Heart left ventricle (tissue), 16 donors: ENCODE measurements at regions not wholly inside any gene's neighbourhood (a gene's known extent, or its start where the extent isn't known, plus 50 kb on each side); places are given as distances from the start of the nearest gene placed in this dataset.

Experiments
- ATAC-seq, 4 donors: fragments of 200-7000 bp; cut with Tn5 transposase; one replicate each; pipeline ENCODE4 v1.9.1; 2020 to 2022; ENCODE audit warnings: moderate library complexity in 4 of 4, mild to moderate bottlenecking in 3 of 4, moderate number of reproducible peaks in 1 of 4
- DNase-seq, 5 donors: peaks; one replicate each; pipeline ENCODE4 v3.0.0-alpha.2; 2020
- H3K27ac ChIP-seq, 12 donors: fragments of 200-600 bp; sonication (generic) in 4 of 12; one replicate each; pipeline versions ENCODE4 v1.5.0 to v1.8.0; 2016 to 2022; ENCODE audit warnings: mild to moderate bottlenecking in 2 of 12
- H3K27me3 ChIP-seq, 9 donors: fragments of 200-600 bp; sonication (generic) in 2 of 9; one replicate each; pipeline versions ENCODE4 v1.5.1 to v1.8.0; 2016 to 2022; ENCODE audit warnings: mild to moderate bottlenecking in 3 of 9
- H3K36me3 ChIP-seq, 9 donors: fragments of 200-600 bp; sonication (generic) in 2 of 9; one replicate each; pipeline versions ENCODE4 v1.5.0 to v1.8.0; 2018 to 2022; ENCODE audit warnings: mild to moderate bottlenecking in 2 of 9
- H3K4me1 ChIP-seq, 12 donors: fragments of 200-600 bp; sonication (generic) in 4 of 12; one replicate each; pipeline versions ENCODE4 v1.5.0 to v1.8.0; 2016 to 2022; ENCODE audit warnings: mild to moderate bottlenecking in 3 of 12
- H3K4me3 ChIP-seq, 12 donors: fragments of 200-600 bp; sonication (generic) in 4 of 12; one replicate each; pipeline versions ENCODE4 v1.5.0 to v1.8.0; 2017 to 2022; ENCODE audit warnings: mild to moderate bottlenecking in 9 of 12, moderate library complexity in 4 of 12
- H3K9me3 ChIP-seq, 12 donors: fragments of 200-600 bp; sonication (generic) in 4 of 12; one replicate each; pipeline versions ENCODE4 v1.5.0 to v1.8.0; 2016 to 2022; ENCODE audit warnings: mild to moderate bottlenecking in 1 of 12
- POLR2A ChIP-seq, 2 donors: fragments of 450-650 bp; IDR thresholded peaks; one replicate each; pipeline ENCODE4 v1.6.1; 2017; ENCODE audit warnings: antibody characterized with exemption in 2 of 2, mild to moderate bottlenecking in 2 of 2, moderate library complexity in 2 of 2
- WGBS, 4 donors: extraction: QIAGEN DNeasy Blood & Tissue Kit in 2 of 4; methylation state at CpG; one replicate each; pipeline versions ENCODE4 v1.1.5 to v1.1.7; 2013 to 2018; 5-methylcytosine and 5-hydroxymethylcytosine counted together
- intact Hi-C, 10 donors: fragments of 100-400 bp; cut with DNase I; formaldehyde crosslinking; loops; one replicate each; pipeline versions ENCODE4 v1.11.1 to v1.14.2; 2022
- TF ChIP-seq, protein P1 (sequence below), 12 donors: fragments of 200-600 bp; sonication (generic) in 4 of 12; IDR thresholded peaks; one replicate each; pipeline versions ENCODE4 v1.5.0 to v1.8.0; 2018 to 2022; ENCODE audit warnings: antibody characterized with exemption in 12 of 12, mild to moderate bottlenecking in 5 of 12
- donor health status: ischemic (EF 13 %, LVEDD 7.1; RV severe dilation, severe dysfunction).
- donor health status: healthy with polysubstance abuse.
- donor health status: DM: no; HTN: yes; CAD: no.
- donor health status: DM: no; HTN: no; CAD: no.
- donor health status: ischemic (EF 25% LVEDD 6.9; RV normal size, moderate dysfunction).
- donor health status: ischemic (EF 25% LVEDD 5.7; RV mildly dilated, moderate dysfunction).
- donor health status: healthy.
- donor health status: DM: yes; HTN: yes; CAD: no.
- donor health status: ischemic (EF 35%, LVEDD 5.7; RV mildly dilated, moderate dysfunction).
- donor health status: nonischemic (EF 11% LVEDD 7.7; RV severe dilation, severe dysfunction).
- donor health status: DM: yes; HTN: yes; CAD: no.
- donor health status: PGD.
- donor health status: ischemic (EF 29% LVEDD 5.4; RV normal size, mild dysfunction).
- donor health status: nonischemic (EF 23%, LVEDD 6.1; RV moderate dilation, normal function).

DNA sequence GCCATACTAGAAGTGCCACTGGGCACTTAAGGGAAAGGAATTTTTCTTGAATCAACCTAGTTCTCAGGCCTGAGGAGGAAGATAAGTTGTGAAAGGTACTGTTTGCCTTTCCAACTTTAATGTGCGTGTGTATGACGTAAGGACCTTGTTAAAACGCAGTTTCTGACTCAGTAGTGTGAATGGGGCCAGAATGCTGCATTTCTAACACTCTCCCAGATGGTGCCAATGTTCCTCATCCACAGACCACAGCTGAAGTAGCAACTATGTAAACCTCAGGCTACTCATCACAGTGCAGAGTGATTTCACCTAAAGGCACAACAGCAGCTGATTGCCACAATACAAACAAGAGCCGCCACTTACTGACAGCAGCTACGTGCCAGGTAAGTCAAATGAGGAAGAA lies 103.6 kb downstream of the OTOL1 start:
- Histone ChIP-seq H3K4me3 (no peak overlapping the region), H3K36me3 (no peaks in the 10 kb centered on the region), H3K27me3 (no peaks in the 10 kb centered on the region), H3K4me1 (no peaks in the 10 kb centered on the region), H3K27ac (no peak overlapping the region), H3K9me3 (no peaks in the 10 kb centered on the region)
- 77 to 87% (median 82%) methylated on average over 5 of the region's 5 CpGs for whole genome bisulfite sequencing, 4 donors
- DNase-seq, result no peak
- no peak for ATAC-seq
- TF ChIP-seq, protein P1, sequence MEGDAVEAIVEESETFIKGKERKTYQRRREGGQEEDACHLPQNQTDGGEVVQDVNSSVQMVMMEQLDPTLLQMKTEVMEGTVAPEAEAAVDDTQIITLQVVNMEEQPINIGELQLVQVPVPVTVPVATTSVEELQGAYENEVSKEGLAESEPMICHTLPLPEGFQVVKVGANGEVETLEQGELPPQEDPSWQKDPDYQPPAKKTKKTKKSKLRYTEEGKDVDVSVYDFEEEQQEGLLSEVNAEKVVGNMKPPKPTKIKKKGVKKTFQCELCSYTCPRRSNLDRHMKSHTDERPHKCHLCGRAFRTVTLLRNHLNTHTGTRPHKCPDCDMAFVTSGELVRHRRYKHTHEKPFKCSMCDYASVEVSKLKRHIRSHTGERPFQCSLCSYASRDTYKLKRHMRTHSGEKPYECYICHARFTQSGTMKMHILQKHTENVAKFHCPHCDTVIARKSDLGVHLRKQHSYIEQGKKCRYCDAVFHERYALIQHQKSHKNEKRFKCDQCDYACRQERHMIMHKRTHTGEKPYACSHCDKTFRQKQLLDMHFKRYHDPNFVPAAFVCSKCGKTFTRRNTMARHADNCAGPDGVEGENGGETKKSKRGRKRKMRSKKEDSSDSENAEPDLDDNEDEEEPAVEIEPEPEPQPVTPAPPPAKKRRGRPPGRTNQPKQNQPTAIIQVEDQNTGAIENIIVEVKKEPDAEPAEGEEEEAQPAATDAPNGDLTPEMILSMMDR (IDR thresholded peaks at IDR 0.05), result no peak
- no peak for TF ChIP-seq POLR2A (IDR thresholded peaks at IDR 0.05)
- intact Hi-C loops, result no loop called here

GRCh38 chr3:161602475-161602874 lies 105.9 kb downstream of the OTOL1 start:
- intact Hi-C loops, result no loop called here
- no peaks in the 10 kb centered on the region for H3K36me3 ChIP-seq
- WGBS, 4 donors, result 81 to 96% (median 83%) methylated on average over 1 of the region's 1 CpG
- ATAC-seq, result no peak
- H3K9me3 ChIP-seq, result no peaks in the 10 kb centered on the region
- H3K27ac ChIP-seq, result no peak overlapping the region
- H3K27me3 ChIP-seq, result no peaks in the 10 kb centered on the region
- TF ChIP-seq POLR2A (IDR thresholded peaks at IDR 0.05), result no peak
- TF ChIP-seq, protein P1 (IDR thresholded peaks at IDR 0.05), result no peak
- no peak overlapping the region for H3K4me3 ChIP-seq
- no peaks in the 10 kb centered on the region for H3K4me1 ChIP-seq
- no peak for DNase-seq

- Histone ChIP-seq H3K27me3 (no peaks in the 10 kb centered on the region), H3K36me3 (no peaks in the 10 kb centered on the region), H3K4me3 (no peak overlapping the region), H3K27ac (no peak overlapping the region), H3K9me3 (no peaks in the 10 kb centered on the region), H3K4me1 (no peaks in the 10 kb centered on the region)
- intact Hi-C loops, result no loop called here
- no peak for ATAC-seq
- no peak for DNase-seq
- TF ChIP-seq, protein P1 (IDR thresholded peaks at IDR 0.05), result no peak
- TF ChIP-seq POLR2A (IDR thresholded peaks at IDR 0.05), result no peak
Measured at GRCh38 chr3:161602918-161603317, 106.3 kb downstream of the OTOL1 start.

DNA sequence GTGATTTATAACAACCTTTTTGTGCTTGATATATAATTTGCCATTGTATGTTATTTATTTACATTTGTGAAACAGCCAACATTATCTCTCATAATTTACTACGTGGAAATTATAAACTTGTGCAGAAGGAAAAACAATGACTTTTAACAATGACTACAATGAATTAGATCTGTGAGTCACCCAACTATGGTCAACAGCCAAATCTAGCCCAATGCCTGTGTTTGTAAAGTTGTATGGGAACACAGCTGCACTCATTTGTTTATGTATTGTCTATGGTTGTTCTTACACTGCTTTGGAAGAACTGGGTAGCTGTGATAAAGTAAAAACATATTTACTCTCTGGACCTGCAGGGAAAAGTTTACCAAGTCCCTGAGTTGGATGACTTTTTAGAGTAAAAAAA lies 110.4 kb downstream of the OTOL1 start:
- intact Hi-C loops, result no loop called here
- Histone ChIP-seq H3K4me1 (no peaks in the 10 kb centered on the region), H3K36me3 (no peaks in the 10 kb centered on the region), H3K27ac (no peak overlapping the region), H3K27me3 (no peaks in the 10 kb centered on the region), H3K4me3 (no peak overlapping the region), H3K9me3 (peaks cover 0 to 12% (median under 1%) of the 10 kb centered on the region in 12 donors)
- 49 to 70% (median 54%) methylated on average over 1 of the region's 1 CpG for WGBS, 4 donors
- DNase-seq, result no peak
- ATAC-seq, result no peak
- TF ChIP-seq POLR2A (IDR thresholded peaks at IDR 0.05), result no peak

- Histone ChIP-seq H3K36me3 (no peaks in the 10 kb centered on the region), H3K27ac (no peak overlapping the region), H3K4me3 (no peak overlapping the region), H3K4me1 (no peaks in the 10 kb centered on the region), H3K9me3 (peaks cover 0 to 7% (median 0%) of the 10 kb centered on the region in 12 donors), H3K27me3 (no peaks in the 10 kb centered on the region)
- no peak for ATAC-seq
- TF ChIP-seq, protein P1 (IDR thresholded peaks at IDR 0.05), result no peak
- no peak for TF ChIP-seq POLR2A (IDR thresholded peaks at IDR 0.05)
- no peak for DNase-seq
- WGBS, 4 donors, result 73 to 86% (median 76%) methylated on average over 1 of the region's 1 CpG
- intact Hi-C loops, result no loop called here
Measured at GRCh38 chr3:161619351-161619750, 122.7 kb downstream of the OTOL1 start.
